Neural progenitor cell (in vitro differentiated cells): ENCODE measurements at regions not wholly inside any gene's neighbourhood (a gene's known extent, or its start where the extent isn't known, plus 50 kb on each side); places are given as distances from the start of the nearest gene placed in this dataset.

Experiments
- EZH2 ChIP-seq: fragments of 200-600 bp; sonication (generic); IDR thresholded peaks from 2 replicates; pipeline ENCODE4 v1.6.1; 2017; ENCODE audit warnings: antibody characterized with exemption, mild to moderate bottlenecking, moderate library complexity
- EZH2phosphoT487 ChIP-seq: fragments of 200-600 bp; sonication (generic); IDR thresholded peaks from 2 replicates; pipeline ENCODE4 v1.6.1; 2017; ENCODE audit warnings: antibody characterized with exemption
- TF ChIP-seq, protein P1 (sequence below): fragments of 200-600 bp; sonication (generic); IDR thresholded peaks from 2 replicates; pipeline ENCODE4 v1.5.1; 2017; ENCODE audit warnings: antibody characterized with exemption, mild to moderate bottlenecking

DNA sequence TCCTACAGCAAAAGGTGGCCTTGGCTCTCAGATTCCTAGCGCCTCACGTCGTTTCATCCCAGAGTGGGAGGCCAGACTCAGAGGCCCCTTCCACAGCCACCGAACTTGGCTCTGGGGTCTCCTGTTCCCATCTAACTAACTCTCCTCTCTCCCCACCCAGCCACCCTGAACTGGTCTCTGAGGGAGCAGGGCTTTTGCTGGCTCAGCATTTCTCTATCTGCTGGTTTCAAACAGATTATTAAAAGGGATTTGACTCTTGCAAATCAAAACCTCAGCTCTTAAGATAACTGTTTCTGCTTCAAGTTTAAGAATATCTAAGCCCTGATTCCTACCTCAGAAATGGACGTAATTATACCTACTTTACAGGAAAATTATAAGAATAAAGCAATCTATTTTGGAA, 91.0 kb upstream of the ATP1B1 start:
- TF ChIP-seq, protein P1, sequence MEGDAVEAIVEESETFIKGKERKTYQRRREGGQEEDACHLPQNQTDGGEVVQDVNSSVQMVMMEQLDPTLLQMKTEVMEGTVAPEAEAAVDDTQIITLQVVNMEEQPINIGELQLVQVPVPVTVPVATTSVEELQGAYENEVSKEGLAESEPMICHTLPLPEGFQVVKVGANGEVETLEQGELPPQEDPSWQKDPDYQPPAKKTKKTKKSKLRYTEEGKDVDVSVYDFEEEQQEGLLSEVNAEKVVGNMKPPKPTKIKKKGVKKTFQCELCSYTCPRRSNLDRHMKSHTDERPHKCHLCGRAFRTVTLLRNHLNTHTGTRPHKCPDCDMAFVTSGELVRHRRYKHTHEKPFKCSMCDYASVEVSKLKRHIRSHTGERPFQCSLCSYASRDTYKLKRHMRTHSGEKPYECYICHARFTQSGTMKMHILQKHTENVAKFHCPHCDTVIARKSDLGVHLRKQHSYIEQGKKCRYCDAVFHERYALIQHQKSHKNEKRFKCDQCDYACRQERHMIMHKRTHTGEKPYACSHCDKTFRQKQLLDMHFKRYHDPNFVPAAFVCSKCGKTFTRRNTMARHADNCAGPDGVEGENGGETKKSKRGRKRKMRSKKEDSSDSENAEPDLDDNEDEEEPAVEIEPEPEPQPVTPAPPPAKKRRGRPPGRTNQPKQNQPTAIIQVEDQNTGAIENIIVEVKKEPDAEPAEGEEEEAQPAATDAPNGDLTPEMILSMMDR, result no peak
- no peak for TF ChIP-seq EZH2
- no peak for TF ChIP-seq EZH2phosphoT487
